Memory B cell (primary cell): ENCODE measurements at regions not wholly inside any gene's neighbourhood (a gene's known extent, or its start where the extent isn't known, plus 50 kb on each side); places are given as distances from the start of the nearest gene placed in this dataset.
"Not testable (repeated sequence)": the region's sequence is repeated elsewhere in the genome, so short reads cannot be mapped to it uniquely, and the experiment has no call there.

Experiments
- ATAC-seq: fragments of 150-1000 bp; cut with Tn5 transposase; 2 replicates; pipeline ENCODE4 v1.10.0; 2021; ENCODE audit warnings: low read depth, mild to moderate bottlenecking, moderate library complexity
- DNase-seq, 2 donors: peaks; one replicate each; pipeline ENCODE4 v3.0.0; 2022; ENCODE audit warnings: low spot score in 2 of 2
- H3K27ac Mint-ChIP-seq: one replicate; pipeline ENCODE4 v1.8.0; 2022; ENCODE audit warnings: mild to moderate bottlenecking, moderate library complexity, mixed read lengths
- H3K27me3 Mint-ChIP-seq: one replicate; pipeline ENCODE4 v1.8.0; 2022; ENCODE audit warnings: mixed read lengths
- H3K36me3 Mint-ChIP-seq: one replicate; pipeline ENCODE4 v1.8.0; 2022; ENCODE audit warnings: mild to moderate bottlenecking, mixed read lengths
- H3K4me1 Mint-ChIP-seq: one replicate; pipeline ENCODE4 v1.8.0; 2022; ENCODE audit warnings: mixed read lengths
- H3K4me3 Mint-ChIP-seq: one replicate; pipeline ENCODE4 v1.8.0; 2022; ENCODE audit warnings: mild to moderate bottlenecking, moderate library complexity, mixed read lengths
- H3K9me3 Mint-ChIP-seq: one replicate; pipeline ENCODE4 v1.8.0; 2022; ENCODE audit warnings: mixed read lengths

- DNase-seq (no peak), ATAC-seq (no peak)
- H3K4me1 Mint-ChIP-seq: no peaks in the 10 kb centered on the region
- H3K27me3 Mint-ChIP-seq: no peaks in the 10 kb centered on the region
- peaks cover 2% of the 10 kb centered on the region for H3K9me3 Mint-ChIP-seq
- H3K36me3 Mint-ChIP-seq: no peaks in the 10 kb centered on the region
- no peak overlapping the region for H3K4me3 Mint-ChIP-seq
- no peak overlapping the region for H3K27ac Mint-ChIP-seq
Observed at GRCh38 chr4:173745765-173746164, 215.7 kb upstream of the HAND2 start.

- no peaks in the 10 kb centered on the region for H3K4me1 Mint-ChIP-seq
- no peak for ATAC-seq
- no peak overlapping the region for H3K4me3 Mint-ChIP-seq
- H3K27ac Mint-ChIP-seq: no peak overlapping the region
- H3K36me3 Mint-ChIP-seq: no peaks in the 10 kb centered on the region
- DNase-seq: no peak
- H3K9me3 Mint-ChIP-seq: no peaks in the 10 kb centered on the region
- no peaks in the 10 kb centered on the region for H3K27me3 Mint-ChIP-seq
Observed at GRCh38 chr4:173736840-173737239, 206.8 kb upstream of the HAND2 start.

GRCh38 chr4:173735585-173735984 is 205.6 kb upstream of the HAND2 start:
- no peaks in the 10 kb centered on the region for H3K27me3 Mint-ChIP-seq
- no peak overlapping the region for H3K4me3 Mint-ChIP-seq
- H3K9me3 Mint-ChIP-seq: no peaks in the 10 kb centered on the region
- no peaks in the 10 kb centered on the region for H3K36me3 Mint-ChIP-seq
- ATAC-seq (no peak), DNase-seq (no peak)
- H3K4me1 Mint-ChIP-seq: no peaks in the 10 kb centered on the region
- H3K27ac Mint-ChIP-seq: no peak overlapping the region

- Mint-ChIP-seq H3K4me3 (no peak overlapping the region), H3K27ac (no peak overlapping the region), H3K27me3 (no peaks in the 10 kb centered on the region), H3K4me1 (no peaks in the 10 kb centered on the region), H3K9me3 (no peaks in the 10 kb centered on the region), H3K36me3 (no peaks in the 10 kb centered on the region)
- DNase-seq (no peak), ATAC-seq (no peak)
Observed at GRCh38 chr4:173735049-173735448, 205.0 kb upstream of the HAND2 start.

GRCh38 chr4:173731257-173731656 is 201.2 kb upstream of the HAND2 start:
- H3K9me3 Mint-ChIP-seq: peaks cover 7% of the 10 kb centered on the region
- no peak overlapping the region for H3K27ac Mint-ChIP-seq
- H3K4me1 Mint-ChIP-seq: no peaks in the 10 kb centered on the region
- no peaks in the 10 kb centered on the region for H3K36me3 Mint-ChIP-seq
- ATAC-seq: no peak
- no peaks in the 10 kb centered on the region for H3K27me3 Mint-ChIP-seq
- DNase-seq: no peak
- no peak overlapping the region for H3K4me3 Mint-ChIP-seq

- H3K27ac Mint-ChIP-seq: no peak overlapping the region
- peaks cover 6% of the 10 kb centered on the region for H3K9me3 Mint-ChIP-seq
- H3K4me1 Mint-ChIP-seq: no peaks in the 10 kb centered on the region
- ATAC-seq (no peak), DNase-seq (no peak)
- no peak overlapping the region for H3K4me3 Mint-ChIP-seq
- H3K36me3 Mint-ChIP-seq: no peaks in the 10 kb centered on the region
- no peaks in the 10 kb centered on the region for H3K27me3 Mint-ChIP-seq
Observed at GRCh38 chr4:173722075-173722474, 192.0 kb upstream of the HAND2 start.

- not testable (repeated sequence) for H3K27ac Mint-ChIP-seq, H3K9me3 Mint-ChIP-seq, H3K36me3 Mint-ChIP-seq, ATAC-seq, H3K27me3 Mint-ChIP-seq, H3K4me1 Mint-ChIP-seq, H3K4me3 Mint-ChIP-seq, DNase-seq
Observed at GRCh38 chr4:173718504-173718903, 188.5 kb upstream of the HAND2 start.

- H3K4me3 Mint-ChIP-seq: no peak overlapping the region
- H3K27me3 Mint-ChIP-seq: no peaks in the 10 kb centered on the region
- no peak for ATAC-seq
- DNase-seq: no peak
- no peaks in the 10 kb centered on the region for H3K4me1 Mint-ChIP-seq
- H3K9me3 Mint-ChIP-seq: peaks cover 6% of the 10 kb centered on the region
- no peaks in the 10 kb centered on the region for H3K36me3 Mint-ChIP-seq
- no peak overlapping the region for H3K27ac Mint-ChIP-seq
Observed at GRCh38 chr4:173717581-173717980, 187.6 kb upstream of the HAND2 start.

GRCh38 chr4:173714456-173714855 is 184.4 kb upstream of the HAND2 start:
- no peaks in the 10 kb centered on the region for H3K36me3 Mint-ChIP-seq
- no peak overlapping the region for H3K4me3 Mint-ChIP-seq
- H3K27ac Mint-ChIP-seq: no peak overlapping the region
- ATAC-seq (no peak), DNase-seq (no peak)
- peaks cover 7% of the 10 kb centered on the region for H3K9me3 Mint-ChIP-seq
- no peaks in the 10 kb centered on the region for H3K4me1 Mint-ChIP-seq
- no peaks in the 10 kb centered on the region for H3K27me3 Mint-ChIP-seq

GRCh38 chr4:173713026-173713425 is 183.0 kb upstream of the HAND2 start:
- ATAC-seq (no peak), DNase-seq (no peak)
- Mint-ChIP-seq H3K9me3 (peaks cover 5% of the 10 kb centered on the region), H3K36me3 (no peaks in the 10 kb centered on the region), H3K27me3 (no peaks in the 10 kb centered on the region), H3K27ac (no peak overlapping the region), H3K4me3 (no peak overlapping the region), H3K4me1 (no peaks in the 10 kb centered on the region)

- ATAC-seq: no peak
- no peaks in the 10 kb centered on the region for H3K36me3 Mint-ChIP-seq
- no peaks in the 10 kb centered on the region for H3K27me3 Mint-ChIP-seq
- H3K4me3 Mint-ChIP-seq: no peak overlapping the region
- H3K9me3 Mint-ChIP-seq: peaks cover 3% of the 10 kb centered on the region
- DNase-seq: no peak
- no peak overlapping the region for H3K27ac Mint-ChIP-seq
- no peaks in the 10 kb centered on the region for H3K4me1 Mint-ChIP-seq
Observed at GRCh38 chr4:173707658-173708419, 177.8 kb upstream of the HAND2 start.

GRCh38 chr4:173704201-173704600 is 174.2 kb upstream of the HAND2 start:
- no peak overlapping the region for H3K27ac Mint-ChIP-seq
- no peak overlapping the region for H3K4me3 Mint-ChIP-seq
- H3K4me1 Mint-ChIP-seq: no peaks in the 10 kb centered on the region
- no peaks in the 10 kb centered on the region for H3K27me3 Mint-ChIP-seq
- no peak for ATAC-seq
- peaks cover 1% of the 10 kb centered on the region for H3K9me3 Mint-ChIP-seq
- no peaks in the 10 kb centered on the region for H3K36me3 Mint-ChIP-seq
- no peak for DNase-seq

- no peaks in the 10 kb centered on the region for H3K4me1 Mint-ChIP-seq
- H3K27ac Mint-ChIP-seq: no peak overlapping the region
- ATAC-seq (no peak), DNase-seq (no peak)
- H3K27me3 Mint-ChIP-seq: peaks cover under 1% of the 10 kb centered on the region
- no peak overlapping the region for H3K4me3 Mint-ChIP-seq
- H3K9me3 Mint-ChIP-seq: peaks cover 1% of the 10 kb centered on the region
- H3K36me3 Mint-ChIP-seq: no peaks in the 10 kb centered on the region
Observed at GRCh38 chr4:173703021-173703420, 173.0 kb upstream of the HAND2 start.

GRCh38 chr4:173700650-173701049 is 170.6 kb upstream of the HAND2 start:
- H3K9me3 Mint-ChIP-seq: peaks cover 4% of the 10 kb centered on the region
- H3K27me3 Mint-ChIP-seq: peaks cover 3% of the 10 kb centered on the region
- no peaks in the 10 kb centered on the region for H3K4me1 Mint-ChIP-seq
- ATAC-seq: no peak
- no peak for DNase-seq
- H3K27ac Mint-ChIP-seq: no peak overlapping the region
- no peaks in the 10 kb centered on the region for H3K36me3 Mint-ChIP-seq
- no peak overlapping the region for H3K4me3 Mint-ChIP-seq

- Mint-ChIP-seq H3K27ac (no peak overlapping the region), H3K36me3 (no peaks in the 10 kb centered on the region), H3K27me3 (peaks cover 3% of the 10 kb centered on the region), H3K4me1 (no peaks in the 10 kb centered on the region), H3K9me3 (peaks cover 4% of the 10 kb centered on the region), H3K4me3 (no peak overlapping the region)
- DNase-seq: no peak
- ATAC-seq: no peak
Observed at GRCh38 chr4:173699841-173700475, 169.9 kb upstream of the HAND2 start.
